ENCODE measurements at regions not wholly inside any gene's neighbourhood (a gene's known extent, or its start where the extent isn't known, plus 50 kb on each side); places are given as distances from the start of the nearest gene placed in this dataset.

DNA sequence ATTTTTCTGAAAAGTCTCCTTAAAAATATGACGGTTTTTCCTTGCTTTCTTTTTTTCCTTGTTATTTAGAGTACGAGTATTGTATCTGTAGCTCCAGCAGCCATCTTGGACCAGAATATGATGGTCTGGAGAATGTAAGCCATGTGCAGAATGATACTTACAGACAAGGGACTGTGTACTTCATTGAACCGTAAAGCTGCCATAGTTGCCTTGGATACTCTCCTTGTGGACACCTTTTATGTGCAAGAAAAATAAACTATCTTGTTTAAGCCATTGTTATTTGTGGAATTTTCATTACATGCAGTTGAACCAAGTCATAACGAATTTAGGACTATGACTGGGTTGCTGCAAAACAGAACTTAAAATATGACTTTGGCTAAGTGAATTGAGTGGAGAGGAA is 485.8 kb upstream of the CITED2 start:
- H2AFZ ChIP-seq (ENCODE audit: low read length) = no peak overlapping the region
- TF ChIP-seq EZH2 (IDR thresholded peaks at IDR 0.05; ENCODE audit: borderline replicate concordance, low read length) = no peak
- TF ChIP-seq CTCF (IDR thresholded peaks at IDR 0.05; ENCODE audit: low read length) = no peak

GRCh38 chr6:139858429-139858828 is 484.0 kb upstream of the CITED2 start:
- TF ChIP-seq EZH2 (IDR thresholded peaks at IDR 0.05; ENCODE audit: borderline replicate concordance, low read length) = no peak
- TF ChIP-seq CTCF (IDR thresholded peaks at IDR 0.05; ENCODE audit: low read length) = no peak
- no peak overlapping the region for H3K4me3 ChIP-seq (ENCODE audit: low read depth, low read length, poor library complexity, severe bottlenecking)
- no peaks in the 10 kb centered on the region for H3F3A ChIP-seq (ENCODE audit: insufficient read depth, low read length)
- no peak overlapping the region for H3K4me2 ChIP-seq (ENCODE audit: low read length)
- no peak overlapping the region for H3K27ac ChIP-seq (ENCODE audit: low read depth, low read length, poor library complexity, severe bottlenecking)
- no peaks in the 10 kb centered on the region for H3K79me2 ChIP-seq (ENCODE audit: insufficient read depth, low read length)
- no peaks in the 10 kb centered on the region for H3K36me3 ChIP-seq (ENCODE audit: insufficient read depth, low read length)
- H3K9me2 ChIP-seq (ENCODE audit: low read depth, low read length) = no peaks in the 10 kb centered on the region
- H3K9me3 ChIP-seq (ENCODE audit: low read length) = no peaks in the 10 kb centered on the region
- no peaks in the 10 kb centered on the region for H3K4me1 ChIP-seq (ENCODE audit: insufficient read depth, low read length, severe bottlenecking)
- no peaks in the 10 kb centered on the region for H4K20me1 ChIP-seq (ENCODE audit: insufficient read depth, low read length)
- no peaks in the 10 kb centered on the region for H3K27me3 ChIP-seq (ENCODE audit: insufficient read depth, low read length)
- H3K9ac ChIP-seq (ENCODE audit: low read length) = no peak overlapping the region
- H2AFZ ChIP-seq (ENCODE audit: low read length) = no peak overlapping the region

More for the DNA sequence above, 485.8 kb upstream of the CITED2 start:
- Histone ChIP-seq H3K4me3 (ENCODE audit: low read depth, low read length, poor library complexity, severe bottlenecking) (no peak overlapping the region), H3K9me3 (ENCODE audit: low read length) (no peaks in the 10 kb centered on the region), H3K36me3 (ENCODE audit: insufficient read depth, low read length) (no peaks in the 10 kb centered on the region), H3K9ac (ENCODE audit: low read length) (no peak overlapping the region), H3K27me3 (ENCODE audit: insufficient read depth, low read length) (no peaks in the 10 kb centered on the region), H3K4me1 (ENCODE audit: insufficient read depth, low read length, severe bottlenecking) (no peaks in the 10 kb centered on the region), H4K20me1 (ENCODE audit: insufficient read depth, low read length) (no peaks in the 10 kb centered on the region), H3F3A (ENCODE audit: insufficient read depth, low read length) (no peaks in the 10 kb centered on the region), H3K4me2 (ENCODE audit: low read length) (no peak overlapping the region), H3K79me2 (ENCODE audit: insufficient read depth, low read length) (no peaks in the 10 kb centered on the region), H3K9me2 (ENCODE audit: low read depth, low read length) (no peaks in the 10 kb centered on the region), H3K27ac (ENCODE audit: low read depth, low read length, poor library complexity, severe bottlenecking) (no peak overlapping the region)

- Histone ChIP-seq H3K9ac (ENCODE audit: low read length) (no peak overlapping the region), H3K36me3 (ENCODE audit: insufficient read depth, low read length) (no peaks in the 10 kb centered on the region), H3K4me2 (ENCODE audit: low read length) (no peak overlapping the region), H3K9me3 (ENCODE audit: low read length) (no peaks in the 10 kb centered on the region), H2AFZ (ENCODE audit: low read length) (no peak overlapping the region), H3K4me1 (ENCODE audit: insufficient read depth, low read length, severe bottlenecking) (no peaks in the 10 kb centered on the region), H3K27me3 (ENCODE audit: insufficient read depth, low read length) (no peaks in the 10 kb centered on the region), H3K9me2 (ENCODE audit: low read depth, low read length) (no peaks in the 10 kb centered on the region), H4K20me1 (ENCODE audit: insufficient read depth, low read length) (no peaks in the 10 kb centered on the region), H3K4me3 (ENCODE audit: low read depth, low read length, poor library complexity, severe bottlenecking) (no peak overlapping the region), H3K27ac (ENCODE audit: low read depth, low read length, poor library complexity, severe bottlenecking) (no peak overlapping the region), H3K79me2 (ENCODE audit: insufficient read depth, low read length) (no peaks in the 10 kb centered on the region), H3F3A (ENCODE audit: insufficient read depth, low read length) (no peaks in the 10 kb centered on the region)
- TF ChIP-seq EZH2 (IDR thresholded peaks at IDR 0.05; ENCODE audit: borderline replicate concordance, low read length) = no peak
- no peak for TF ChIP-seq CTCF (IDR thresholded peaks at IDR 0.05; ENCODE audit: low read length)
Measured at GRCh38 chr6:139857143-139857542, 482.7 kb upstream of the CITED2 start.
